Cerebellar cortex (tissue), 1 donor: ENCODE measurements at regions not wholly inside any gene's neighbourhood (a gene's known extent, or its start where the extent isn't known, plus 50 kb on each side); places are given as distances from the start of the nearest gene placed in this dataset.

ENCODE experiments used
- DNase-seq: peaks from one replicate; pipeline ENCODE4 v3.0.0-alpha.2; 2015; ENCODE audit warnings: low spot score

- no peak for DNase-seq
These were observed 132.7 kb upstream of the MTAP start for GRCh38 chr9:21669701-21670100.

DNA sequence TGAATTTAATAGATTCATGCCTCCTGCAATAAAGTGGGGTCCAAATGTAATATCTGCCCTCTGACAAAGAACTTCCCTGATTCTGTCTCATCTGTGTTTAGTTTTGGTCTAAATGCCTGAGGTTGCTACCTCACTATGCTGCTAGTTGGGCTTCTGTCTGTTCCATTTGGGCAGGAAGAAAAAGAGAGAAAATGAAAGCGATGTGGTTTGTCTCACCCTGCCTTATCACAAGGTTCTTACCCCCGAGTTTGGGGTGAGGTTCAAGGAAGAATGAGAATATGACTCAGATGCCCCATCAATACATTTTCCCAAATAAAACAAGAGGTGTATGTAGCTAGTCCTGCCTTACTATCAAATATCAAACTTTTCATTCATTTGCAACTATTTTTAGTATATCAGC is 132.1 kb upstream of the MTAP start:
- DNase-seq: no peak

- DNase-seq: no peak
These were observed 130.3 kb upstream of the MTAP start for GRCh38 chr9:21672140-21672539.

DNA sequence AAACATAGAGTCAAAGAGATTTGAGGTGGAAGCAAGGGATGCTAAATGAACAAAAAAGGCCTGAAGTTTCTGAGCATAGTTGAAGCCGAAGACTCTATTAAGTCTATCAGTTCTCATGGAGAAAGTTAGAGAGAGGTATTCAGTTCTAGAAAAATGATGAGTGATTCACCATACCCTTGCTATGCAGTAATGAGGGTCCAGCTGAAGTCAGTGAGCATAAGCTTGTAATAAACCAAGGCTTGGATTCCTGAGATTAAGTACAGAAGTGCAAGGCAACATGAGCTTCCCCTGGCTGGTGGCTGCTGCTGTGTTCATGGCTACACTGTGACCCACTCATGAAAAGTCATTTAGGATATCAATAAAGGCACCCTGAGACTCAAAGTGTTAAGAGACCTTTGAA is 129.7 kb upstream of the MTAP start:
- no peak for DNase-seq

- no peak for DNase-seq
These were observed 127.5 kb upstream of the MTAP start for GRCh38 chr9:21674894-21675293.

DNA sequence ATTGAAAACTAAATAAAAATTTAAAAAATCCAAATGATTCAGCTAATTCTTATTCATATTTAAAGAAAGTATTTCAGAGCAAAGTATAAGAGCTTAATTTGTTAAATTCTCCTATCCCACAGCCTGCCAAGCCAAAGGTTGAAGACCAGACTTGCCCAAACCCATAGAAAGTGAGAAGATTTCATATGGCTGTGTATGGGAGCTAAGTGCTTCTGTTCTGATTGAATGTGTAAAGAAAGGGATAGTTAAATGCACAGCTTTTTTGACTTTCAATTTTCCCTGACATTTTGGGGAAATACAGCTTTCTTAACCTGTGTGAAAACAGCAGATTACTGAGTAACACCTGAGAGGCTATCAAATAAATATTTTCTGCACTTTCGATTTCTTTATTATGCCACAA is 125.0 kb upstream of the MTAP start:
- no peak for DNase-seq

- no peak for DNase-seq
These were observed 124.6 kb upstream of the MTAP start for GRCh38 chr9:21677834-21678233.

DNA sequence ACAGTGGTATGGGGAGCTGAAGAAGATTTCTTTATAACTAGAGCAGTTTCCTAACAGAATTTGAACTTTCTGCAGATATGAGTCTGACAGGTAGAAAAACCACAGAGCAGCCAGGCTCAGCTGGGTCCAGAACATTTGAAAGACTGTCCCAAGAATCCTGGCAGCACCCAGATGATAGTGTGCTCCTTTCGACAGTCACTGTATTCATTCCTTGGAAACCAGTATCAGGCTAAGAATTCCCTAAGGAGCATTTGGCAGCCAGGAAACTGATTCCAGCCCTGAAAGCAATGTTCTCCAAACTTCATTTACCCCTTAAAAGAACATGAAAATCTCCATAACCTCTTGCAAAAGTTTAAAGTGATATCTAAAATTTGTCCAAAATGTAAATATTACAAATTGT is 123.0 kb upstream of the MTAP start:
- DNase-seq: no peak

GRCh38 chr9:21680590-21680989 is 121.8 kb upstream of the MTAP start:
- DNase-seq: no peak

- DNase-seq: no peak
These were observed 120.8 kb upstream of the MTAP start for GRCh38 chr9:21681641-21682040.

GRCh38 chr9:21682381-21682780 is 120.1 kb upstream of the MTAP start:
- no peak for DNase-seq

DNA sequence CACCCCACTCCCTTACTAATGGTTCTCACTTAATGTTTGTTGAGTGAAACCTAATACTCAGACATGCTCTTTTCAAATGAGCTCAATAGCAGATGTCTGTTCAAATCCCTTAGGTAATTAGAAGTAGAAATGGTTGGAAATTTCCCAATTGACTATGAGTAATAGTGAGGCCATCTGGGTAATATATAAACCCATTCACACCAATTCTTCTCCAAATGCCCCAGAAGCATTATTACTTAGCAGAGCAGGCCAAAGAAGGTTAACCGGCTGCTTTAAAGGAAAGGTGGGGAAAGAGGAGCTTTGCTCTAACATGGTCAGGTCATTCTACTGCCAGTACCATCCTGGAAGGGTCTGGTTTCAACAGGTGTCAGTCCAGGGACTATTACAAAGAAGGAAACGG is 119.5 kb upstream of the MTAP start:
- no peak for DNase-seq

- DNase-seq: no peak
These were observed 118.8 kb upstream of the MTAP start for GRCh38 chr9:21683484-21684175.

DNA sequence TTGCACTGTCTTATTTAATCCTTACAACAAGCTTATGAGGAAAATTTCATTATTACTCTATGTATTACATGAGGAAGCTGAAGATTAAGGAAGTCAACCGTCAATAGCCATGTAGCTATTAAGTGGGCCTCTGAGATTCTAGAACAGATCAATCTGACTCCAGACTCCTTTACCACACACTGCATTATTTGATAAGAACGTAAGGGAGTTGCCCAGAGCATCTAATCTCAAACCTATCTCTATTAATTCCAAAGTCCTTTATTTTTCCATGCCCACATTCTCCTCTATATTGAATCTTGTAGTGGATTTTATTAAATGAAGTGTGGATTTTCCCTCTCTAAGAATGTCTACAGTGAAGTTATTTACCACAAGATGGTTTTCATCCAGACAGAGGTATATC is 118.2 kb upstream of the MTAP start:
- no peak for DNase-seq

GRCh38 chr9:21684831-21685362 is 117.5 kb upstream of the MTAP start:
- no peak for DNase-seq

DNA sequence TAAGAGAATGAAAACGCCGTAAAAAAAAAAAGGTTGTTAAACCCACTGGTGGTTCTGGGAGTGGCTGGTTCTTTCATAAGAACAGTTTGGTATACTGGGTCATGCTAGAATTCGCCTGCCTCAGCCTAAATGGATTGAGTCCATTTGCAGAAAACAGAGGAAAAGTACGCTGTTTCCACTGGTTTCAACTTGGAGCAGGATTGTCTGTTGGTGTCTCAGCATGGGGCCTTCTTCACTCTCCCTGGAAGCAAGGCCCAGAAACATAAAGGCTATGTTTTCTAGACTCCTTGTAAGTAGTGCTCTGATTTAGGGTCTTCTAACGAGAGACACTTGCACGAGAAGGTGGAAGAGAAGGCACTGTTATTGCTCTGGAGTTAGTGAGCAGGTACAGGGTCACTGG is 116.9 kb upstream of the MTAP start:
- DNase-seq: no peak

DNA sequence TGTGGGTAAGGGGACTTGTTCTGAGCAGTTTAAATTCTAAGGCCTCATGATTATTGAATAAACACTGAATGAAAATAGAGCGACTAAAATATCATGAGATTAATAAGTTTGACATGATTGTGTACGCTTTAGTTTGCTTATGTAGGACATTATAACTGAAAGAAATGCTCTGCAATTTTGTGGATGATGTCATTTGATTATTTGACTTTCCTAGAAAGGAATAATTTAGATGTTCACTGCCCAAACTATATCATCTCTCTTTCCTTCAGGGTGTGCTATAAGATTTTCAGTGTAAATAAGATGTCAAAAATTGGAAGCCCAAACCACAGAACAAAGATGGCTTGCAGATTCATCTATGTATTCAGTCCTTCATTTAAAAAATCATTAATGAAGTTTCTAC is 115.7 kb upstream of the MTAP start:
- no peak for DNase-seq

DNA sequence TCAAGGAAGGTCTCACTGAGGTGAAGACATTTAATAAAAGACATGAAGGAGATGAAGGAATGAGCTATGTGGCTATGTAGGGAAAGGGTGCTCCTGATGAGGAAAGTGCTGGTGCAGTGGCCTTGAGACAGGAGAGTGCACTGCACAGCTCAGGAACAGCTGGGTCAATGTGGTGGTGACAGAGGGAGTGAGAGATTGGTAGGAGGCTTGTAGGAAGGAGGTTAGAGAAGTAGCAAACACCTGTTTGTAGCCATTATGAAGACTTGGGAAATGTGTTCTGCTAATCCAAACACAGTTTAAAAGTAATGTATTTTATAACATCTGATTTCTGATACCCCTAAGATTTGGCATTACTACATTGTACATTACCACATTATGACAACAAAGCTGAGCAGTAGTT is 115.1 kb upstream of the MTAP start:
- DNase-seq: no peak

GRCh38 chr9:21688108-21689102 is 114.0 kb upstream of the MTAP start:
- peak; percentile 42 for DNase-seq

GRCh38 chr9:21689854-21690253 is 112.6 kb upstream of the MTAP start:
- DNase-seq: no peak

DNA sequence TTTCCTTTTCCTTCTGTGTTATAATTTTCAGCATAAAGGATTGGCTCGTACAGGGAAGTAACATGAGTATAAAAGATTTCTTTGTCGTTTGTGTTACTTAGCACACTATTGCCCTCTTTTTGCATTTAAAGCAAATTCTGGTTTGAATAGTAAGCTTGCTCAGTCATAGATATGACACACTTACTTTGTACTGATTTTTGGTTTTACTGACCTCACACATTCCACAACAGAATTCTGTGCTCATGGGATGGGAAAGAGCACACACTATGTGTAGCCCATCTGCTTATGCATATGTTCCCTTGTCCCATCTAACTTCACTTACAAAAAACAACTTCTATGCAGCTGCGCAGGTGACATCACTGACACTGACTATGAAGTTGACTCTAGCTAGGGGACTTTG is 111.9 kb upstream of the MTAP start:
- no peak for DNase-seq

GRCh38 chr9:21692390-21692789 is 110.0 kb upstream of the MTAP start:
- no peak for DNase-seq

DNA sequence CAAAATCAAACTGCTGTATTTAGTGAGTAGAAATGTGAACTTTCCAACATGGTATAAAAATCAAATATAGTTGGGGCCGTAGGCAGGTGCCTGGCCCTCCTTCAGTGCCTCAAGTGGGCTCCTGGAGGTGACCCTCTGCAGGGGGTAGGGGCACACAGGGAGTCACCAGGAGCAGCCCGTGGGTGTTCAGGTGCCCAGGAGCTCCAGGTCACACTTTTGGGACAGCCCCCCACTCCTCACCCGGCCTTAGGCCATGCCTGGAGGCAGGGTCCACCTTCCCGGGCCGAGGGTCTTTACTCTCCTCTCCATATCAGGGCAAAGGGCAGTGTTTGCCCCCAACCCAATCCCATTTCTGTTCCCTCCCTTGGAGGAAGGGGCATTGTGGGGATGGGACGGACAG is 108.0 kb upstream of the MTAP start:
- no peak for DNase-seq
